ENCODE measurements at regions not wholly inside any gene's neighbourhood (a gene's known extent, or its start where the extent isn't known, plus 50 kb on each side); places are given as distances from the start of the nearest gene placed in this dataset.
"Not testable (repeated sequence)": the region's sequence is repeated elsewhere in the genome, so short reads cannot be mapped to it uniquely, and the experiment has no call there.

DNA sequence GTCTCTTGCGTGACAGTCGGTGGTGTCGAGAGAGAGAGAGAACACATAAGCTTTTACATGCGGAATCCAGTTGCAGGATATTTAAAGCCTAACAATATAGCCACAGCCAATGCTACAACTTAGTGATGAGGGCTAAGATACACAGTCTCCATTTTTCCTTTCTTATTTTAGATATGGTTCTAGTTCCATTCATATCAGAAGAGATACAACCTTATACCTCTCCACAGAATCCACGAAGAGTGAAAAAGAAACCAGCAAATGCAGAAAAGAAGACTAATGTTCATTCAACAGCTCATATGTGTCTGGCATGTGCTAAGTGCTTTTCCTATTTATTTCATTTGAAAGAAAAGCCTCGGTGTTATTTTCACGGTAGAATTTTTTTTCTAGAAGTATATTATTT, 249.0 kb upstream of the SLITRK1 start:
- no peaks in the 10 kb centered on the region for H3K36me3 Mint-ChIP-seq (ENCODE audit: insufficient read depth)
- ATAC-seq: no peak
- DNase-seq: no peak
- no peaks in the 10 kb centered on the region for H3K27me3 Mint-ChIP-seq (ENCODE audit: low read depth)
- H3K4me1 Mint-ChIP-seq (ENCODE audit: low read depth): peaks cover 6% of the 10 kb centered on the region
- no peak overlapping the region for H3K4me3 Mint-ChIP-seq
- H3K9me3 Mint-ChIP-seq: no peaks in the 10 kb centered on the region

DNA sequence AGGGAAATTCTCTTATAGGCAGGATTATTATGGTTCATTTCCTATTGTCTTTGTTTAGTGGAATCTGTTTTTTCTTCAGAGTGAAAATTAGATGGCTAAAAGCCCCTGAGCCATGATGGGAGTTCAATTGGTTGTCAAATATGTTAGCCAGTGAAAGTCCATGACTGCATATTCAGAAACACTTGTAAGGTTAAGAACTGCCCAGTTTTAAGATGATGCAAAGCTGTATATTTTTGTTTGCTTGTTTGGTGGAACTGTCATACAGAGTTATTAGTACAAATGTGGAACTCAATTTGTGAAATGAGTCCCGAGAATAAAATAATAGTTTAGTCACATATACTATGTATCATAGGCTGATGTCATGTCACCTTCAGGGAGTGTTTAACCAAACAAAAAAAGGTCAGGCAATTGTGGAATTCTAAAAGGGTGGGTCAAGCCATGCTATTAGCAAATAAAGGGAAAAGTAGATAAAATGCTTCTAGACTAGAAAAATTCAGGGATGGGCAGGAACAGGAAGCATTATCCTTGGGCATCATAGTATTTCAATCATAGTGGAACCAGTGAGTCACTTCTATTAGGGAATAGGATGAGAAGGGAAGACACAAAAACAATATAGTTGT, 248.3 kb upstream of the SLITRK1 start:
- no peak overlapping the region for H3K4me3 Mint-ChIP-seq
- H3K27me3 Mint-ChIP-seq (ENCODE audit: low read depth): no peaks in the 10 kb centered on the region
- no peaks in the 10 kb centered on the region for H3K9me3 Mint-ChIP-seq
- ATAC-seq: no peak
- H3K36me3 Mint-ChIP-seq (ENCODE audit: insufficient read depth): no peaks in the 10 kb centered on the region
- DNase-seq: no peak
- peaks cover 2% of the 10 kb centered on the region for H3K4me1 Mint-ChIP-seq (ENCODE audit: low read depth)

DNA sequence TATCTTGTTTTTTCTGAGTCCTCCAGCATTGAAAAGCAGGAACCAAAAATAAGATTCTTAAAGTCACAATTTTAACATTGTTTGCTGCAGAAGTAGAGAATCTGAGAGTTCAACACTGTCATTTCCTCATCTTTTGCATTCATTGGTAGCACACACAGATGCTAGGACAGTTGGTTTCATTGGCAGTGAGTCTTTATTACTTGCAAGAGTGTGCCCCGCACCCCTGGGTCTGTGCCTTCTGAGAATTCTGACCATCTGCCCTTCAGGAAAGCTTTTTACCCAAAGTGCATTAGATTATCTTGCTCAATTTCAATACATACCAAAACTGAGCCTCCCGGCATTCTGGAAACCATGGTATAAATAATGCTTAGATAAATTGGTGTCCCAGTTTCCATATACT, 247.7 kb upstream of the SLITRK1 start:
- no peaks in the 10 kb centered on the region for H3K36me3 Mint-ChIP-seq (ENCODE audit: insufficient read depth)
- peaks cover 2% of the 10 kb centered on the region for H3K4me1 Mint-ChIP-seq (ENCODE audit: low read depth)
- no peak overlapping the region for H3K4me3 Mint-ChIP-seq
- no peak for DNase-seq
- ATAC-seq: no peak
- no peaks in the 10 kb centered on the region for H3K27me3 Mint-ChIP-seq (ENCODE audit: low read depth)
- H3K9me3 Mint-ChIP-seq: no peaks in the 10 kb centered on the region

DNA sequence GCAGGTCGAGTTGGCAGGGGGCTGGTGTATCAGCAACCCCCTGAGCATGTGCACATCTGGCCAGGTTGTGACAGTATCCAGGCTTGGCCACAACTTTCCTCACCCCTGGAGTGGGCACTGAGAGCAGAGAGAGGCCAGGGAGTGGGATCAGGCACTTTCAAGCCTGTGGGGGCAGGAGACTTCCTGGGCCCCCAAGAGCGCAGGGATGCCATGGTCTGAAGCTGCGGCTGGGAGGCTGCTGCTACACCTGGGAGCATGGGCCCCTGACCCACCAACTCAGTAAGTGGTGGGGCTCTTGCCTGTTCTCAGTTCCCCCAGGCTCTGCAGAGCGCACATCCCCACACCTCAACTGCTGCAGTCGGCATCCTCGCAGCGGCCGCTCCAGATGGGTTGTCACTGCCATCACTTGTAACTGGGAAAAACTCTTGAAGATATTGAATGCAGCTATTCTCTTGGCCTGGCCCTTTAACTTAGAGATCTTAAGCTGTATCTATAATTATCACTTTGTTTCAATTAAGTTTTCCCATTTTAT, 245.4 kb upstream of the SLITRK1 start:
- H3K4me1 Mint-ChIP-seq (ENCODE audit: low read depth): peaks cover 2% of the 10 kb centered on the region
- ATAC-seq (no peak), DNase-seq (no peak)
- H3K36me3 Mint-ChIP-seq (ENCODE audit: insufficient read depth): no peaks in the 10 kb centered on the region
- no peaks in the 10 kb centered on the region for H3K9me3 Mint-ChIP-seq
- H3K27me3 Mint-ChIP-seq (ENCODE audit: low read depth): no peaks in the 10 kb centered on the region
- no peak overlapping the region for H3K4me3 Mint-ChIP-seq

DNA sequence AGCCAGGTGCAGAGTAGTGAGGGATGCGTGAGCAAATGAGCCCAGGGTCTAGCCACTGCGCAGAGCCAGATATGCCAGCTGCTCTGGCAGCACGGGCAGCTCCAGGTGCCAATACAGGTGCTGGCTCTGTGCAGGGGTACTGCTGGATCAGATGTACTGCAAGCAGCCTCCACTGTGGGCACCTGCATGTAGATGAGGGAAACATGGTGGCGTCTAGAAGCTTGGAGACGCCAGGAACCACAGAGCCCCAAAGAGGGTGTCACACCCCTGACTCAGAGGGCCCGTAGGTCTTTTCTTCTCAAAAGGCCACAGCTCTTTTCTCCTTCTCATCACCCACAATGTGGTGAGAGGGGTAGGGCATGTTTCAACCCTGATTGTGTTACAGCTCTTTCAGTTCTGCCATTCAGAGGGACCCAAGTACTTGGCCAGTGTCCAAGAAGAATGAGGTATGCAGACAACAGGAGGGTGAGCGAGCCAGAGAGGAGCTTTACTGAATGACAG, 244.4 kb upstream of the SLITRK1 start:
- Mint-ChIP-seq H3K4me1 (ENCODE audit: low read depth) (peaks cover 2% of the 10 kb centered on the region), H3K9me3 (no peaks in the 10 kb centered on the region), H3K27me3 (ENCODE audit: low read depth) (no peaks in the 10 kb centered on the region), H3K36me3 (ENCODE audit: insufficient read depth) (no peaks in the 10 kb centered on the region), H3K4me3 (no peak overlapping the region)
- no peak for DNase-seq
- peak; percentile 18 to 67 for ATAC-seq

DNA sequence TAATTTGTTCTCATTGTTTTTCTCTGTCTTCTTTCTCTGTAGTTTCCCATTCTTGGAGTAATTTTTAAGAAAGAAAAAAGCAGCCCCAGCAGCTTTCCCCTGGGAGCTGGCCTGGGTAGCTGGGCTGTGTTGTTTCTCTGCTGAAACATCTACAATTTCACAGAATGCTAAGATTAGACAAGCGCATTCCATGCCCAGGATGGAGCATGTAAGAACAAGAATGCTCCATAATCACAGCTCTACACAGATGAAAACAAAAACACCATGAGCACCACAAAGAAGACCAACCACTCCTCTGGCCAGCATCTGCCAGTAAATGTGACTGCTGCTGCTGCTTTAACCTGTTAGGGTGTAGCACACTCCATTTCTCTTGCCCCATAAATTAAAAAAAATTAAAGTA, 239.2 kb upstream of the SLITRK1 start:
- H3K4me3 Mint-ChIP-seq: no peak overlapping the region
- H3K36me3 Mint-ChIP-seq (ENCODE audit: insufficient read depth): no peaks in the 10 kb centered on the region
- no peaks in the 10 kb centered on the region for H3K27me3 Mint-ChIP-seq (ENCODE audit: low read depth)
- DNase-seq: no peak
- no peaks in the 10 kb centered on the region for H3K9me3 Mint-ChIP-seq
- H3K4me1 Mint-ChIP-seq (ENCODE audit: low read depth): no peaks in the 10 kb centered on the region
- no peak for ATAC-seq

DNA sequence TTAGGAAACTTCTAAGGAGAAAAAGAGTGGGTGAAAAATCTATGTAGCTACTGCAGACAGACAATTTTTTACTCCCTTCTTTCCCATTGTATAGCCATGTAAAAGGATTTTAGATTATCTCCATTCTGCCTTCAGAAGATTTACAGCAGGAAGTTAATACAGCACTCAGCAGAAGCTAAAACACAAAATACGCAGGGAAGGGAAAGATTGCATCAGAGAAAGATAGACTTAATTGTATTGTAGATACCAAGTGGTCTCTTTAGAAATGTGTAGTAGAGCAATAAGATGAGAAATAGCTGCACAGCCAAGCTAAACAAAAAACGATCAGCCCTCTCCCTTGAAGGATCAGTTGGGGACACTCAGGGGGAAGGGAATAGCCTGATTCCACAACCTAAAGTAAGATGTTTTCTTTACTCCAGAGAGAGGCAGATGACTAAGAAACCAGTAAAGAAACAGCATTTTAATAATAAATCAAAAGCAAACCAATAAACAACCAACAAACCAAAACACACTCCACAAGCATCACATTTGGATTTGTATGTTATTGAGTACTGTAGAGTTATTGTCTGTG, 236.7 kb upstream of the SLITRK1 start:
- no peaks in the 10 kb centered on the region for H3K27me3 Mint-ChIP-seq (ENCODE audit: low read depth)
- no peaks in the 10 kb centered on the region for H3K4me1 Mint-ChIP-seq (ENCODE audit: low read depth)
- no peak overlapping the region for H3K4me3 Mint-ChIP-seq
- no peak for ATAC-seq
- no peak for DNase-seq
- H3K36me3 Mint-ChIP-seq (ENCODE audit: insufficient read depth): no peaks in the 10 kb centered on the region
- H3K9me3 Mint-ChIP-seq: peaks cover 3% of the 10 kb centered on the region

DNA sequence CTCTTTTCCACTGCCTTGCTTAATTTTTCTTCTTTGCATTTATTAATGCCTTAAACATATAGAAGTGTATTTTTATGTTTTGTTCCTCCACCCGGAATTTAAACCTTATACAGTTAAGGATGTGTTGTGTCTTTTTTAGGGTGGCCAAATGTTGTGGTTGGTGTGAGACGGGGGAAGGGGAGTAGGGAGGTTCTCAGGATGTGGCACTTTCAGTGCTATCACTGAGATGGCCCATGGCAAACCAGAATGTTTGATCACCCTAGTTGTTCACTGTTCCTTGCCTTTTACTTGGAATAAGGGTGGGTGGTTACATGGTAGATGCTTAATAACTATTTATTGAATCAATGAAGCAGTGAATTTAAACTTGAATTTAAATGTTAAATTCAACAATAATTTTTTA, 216.0 kb upstream of the SLITRK1 start:
- no peaks in the 10 kb centered on the region for H3K27me3 Mint-ChIP-seq (ENCODE audit: low read depth)
- ATAC-seq (no peak), DNase-seq (no peak)
- H3K4me1 Mint-ChIP-seq (ENCODE audit: low read depth): no peaks in the 10 kb centered on the region
- no peaks in the 10 kb centered on the region for H3K9me3 Mint-ChIP-seq
- no peak overlapping the region for H3K4me3 Mint-ChIP-seq
- H3K36me3 Mint-ChIP-seq (ENCODE audit: insufficient read depth): no peaks in the 10 kb centered on the region

DNA sequence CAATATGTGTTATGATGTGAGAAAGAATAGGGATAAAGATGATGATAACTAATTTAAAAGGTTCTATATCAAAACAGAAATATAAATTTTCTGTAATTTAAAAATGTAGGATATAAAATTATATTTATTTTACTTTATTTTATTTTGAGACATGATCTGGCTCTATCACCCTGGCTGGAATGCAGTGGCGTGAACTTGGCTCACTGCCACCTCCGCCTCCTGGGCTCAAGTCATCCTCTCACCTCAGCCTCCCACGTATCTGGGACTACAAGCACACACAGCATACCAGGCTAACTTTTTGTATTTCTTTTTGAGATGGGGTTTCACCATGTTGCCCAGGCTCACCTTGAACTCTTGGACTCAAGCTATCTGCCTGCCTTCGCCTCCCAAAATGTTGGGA, 214.9 kb upstream of the SLITRK1 start:
- Mint-ChIP-seq H3K36me3 (ENCODE audit: insufficient read depth) (no peaks in the 10 kb centered on the region), H3K9me3 (no peaks in the 10 kb centered on the region), H3K4me3 (no peak overlapping the region), H3K4me1 (ENCODE audit: low read depth) (no peaks in the 10 kb centered on the region), H3K27me3 (ENCODE audit: low read depth) (no peaks in the 10 kb centered on the region)
- ATAC-seq: no peak
- no peak for DNase-seq

DNA sequence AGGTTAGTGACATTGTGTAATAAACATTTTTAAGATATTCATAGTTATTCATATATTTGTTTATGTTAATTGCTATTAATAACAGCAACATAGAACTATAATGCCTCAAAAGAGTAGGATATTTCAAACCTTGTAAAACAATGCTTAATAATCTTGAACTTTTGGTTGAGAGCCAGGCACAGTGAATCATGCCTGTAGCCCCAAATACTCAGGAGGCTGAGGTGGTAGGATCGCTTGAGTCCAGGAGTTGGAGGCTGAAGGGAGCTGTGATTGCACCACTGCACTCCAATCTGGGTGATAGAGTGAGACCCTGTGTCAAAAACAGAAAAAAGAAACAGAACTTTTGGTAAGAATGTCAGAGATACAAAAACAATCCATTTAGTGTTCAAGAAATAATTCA, 213.9 kb upstream of the SLITRK1 start:
- DNase-seq (no peak), ATAC-seq (no peak)
- Mint-ChIP-seq H3K4me3 (no peak overlapping the region), H3K9me3 (no peaks in the 10 kb centered on the region), H3K27me3 (ENCODE audit: low read depth) (no peaks in the 10 kb centered on the region), H3K4me1 (ENCODE audit: low read depth) (no peaks in the 10 kb centered on the region), H3K36me3 (ENCODE audit: insufficient read depth) (no peaks in the 10 kb centered on the region)

DNA sequence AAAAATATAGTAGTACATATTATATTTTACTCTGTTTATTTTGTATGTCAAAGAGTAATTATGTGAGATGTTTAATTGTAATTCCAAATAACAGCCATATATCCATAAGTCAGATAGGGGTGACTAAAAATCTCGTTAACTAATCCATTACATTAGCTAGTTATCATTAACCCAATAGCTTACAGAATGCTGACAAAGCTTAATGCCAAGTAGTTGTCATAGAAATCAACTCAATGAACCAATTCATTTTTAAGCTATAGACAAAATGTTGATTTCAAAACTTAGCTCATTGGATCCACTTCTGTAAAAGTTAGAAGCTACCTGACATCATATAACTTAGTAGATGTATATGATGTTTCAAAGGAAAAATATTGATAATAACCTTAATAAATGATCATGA, 206.7 kb upstream of the SLITRK1 start:
- no peak for ATAC-seq
- Mint-ChIP-seq H3K4me1 (ENCODE audit: low read depth) (no peaks in the 10 kb centered on the region), H3K27me3 (ENCODE audit: low read depth) (no peaks in the 10 kb centered on the region), H3K36me3 (ENCODE audit: insufficient read depth) (no peaks in the 10 kb centered on the region), H3K4me3 (no peak overlapping the region), H3K9me3 (peaks cover 3% of the 10 kb centered on the region)
- DNase-seq: no peak

DNA sequence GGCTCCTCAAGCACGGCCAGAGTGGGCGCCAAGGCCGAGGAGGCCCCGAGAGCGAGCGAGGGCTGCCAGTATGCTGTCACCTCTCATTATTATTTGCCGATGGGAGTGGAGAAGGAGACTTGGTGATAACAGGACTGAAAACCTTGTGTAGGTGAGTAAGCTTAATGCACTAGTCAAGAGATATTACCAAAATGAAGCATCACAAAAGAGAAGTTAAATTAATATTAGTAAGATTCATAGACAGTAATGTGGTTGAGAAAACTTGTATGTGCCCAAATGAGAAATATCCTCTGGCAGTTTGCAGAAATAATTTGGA, 204.5 kb upstream of the SLITRK1 start:
- no peaks in the 10 kb centered on the region for H3K27me3 Mint-ChIP-seq (ENCODE audit: low read depth)

DNA sequence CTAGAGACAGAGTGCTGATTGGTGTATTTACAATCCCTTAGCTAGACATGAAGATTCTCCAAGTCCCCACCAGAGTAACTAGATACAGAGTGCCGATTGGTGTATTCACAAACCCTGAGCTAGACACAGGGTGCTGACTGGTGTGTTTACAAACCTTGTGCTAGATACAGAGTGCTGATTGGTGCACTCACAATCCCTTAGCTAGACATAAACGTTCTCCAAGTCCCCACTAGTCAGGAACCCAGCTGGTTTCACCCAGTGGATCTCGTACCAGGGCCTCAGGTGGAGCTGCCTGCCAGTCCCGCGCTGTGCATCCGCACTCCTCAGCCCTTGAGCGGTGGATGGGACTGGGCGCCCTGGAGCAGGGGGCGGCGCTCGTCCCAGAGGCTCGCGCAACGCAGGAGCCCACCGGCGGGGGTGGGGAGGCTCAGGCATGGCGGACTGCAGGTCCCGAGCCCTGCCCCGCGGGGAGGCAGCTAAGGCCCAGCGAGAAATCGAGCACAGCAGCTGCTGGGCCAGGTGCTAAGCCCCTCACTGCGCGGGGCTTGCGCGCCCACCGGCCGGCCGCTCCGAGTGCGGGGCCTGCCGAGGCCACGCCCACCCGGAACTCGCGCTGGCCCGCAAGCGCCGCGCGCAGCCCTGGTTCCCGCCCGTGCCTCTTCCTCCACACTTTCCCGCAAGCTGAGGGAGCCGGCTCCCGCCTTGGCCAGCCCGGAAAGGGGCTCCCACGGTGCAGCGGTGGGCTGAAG, 204.0 kb upstream of the SLITRK1 start:
- H3K27me3 Mint-ChIP-seq (ENCODE audit: low read depth); H3K9me3 Mint-ChIP-seq; DNase-seq; H3K36me3 Mint-ChIP-seq (ENCODE audit: insufficient read depth); H3K4me3 Mint-ChIP-seq; H3K4me1 Mint-ChIP-seq (ENCODE audit: low read depth): not testable (repeated sequence)
- peak; percentile 38 to 40 for ATAC-seq

More for the DNA sequence above, 204.5 kb upstream of the SLITRK1 start:
- H3K36me3 Mint-ChIP-seq (ENCODE audit: insufficient read depth): no peaks in the 10 kb centered on the region
- H3K4me1 Mint-ChIP-seq (ENCODE audit: low read depth): no peaks in the 10 kb centered on the region
- peaks cover 3% of the 10 kb centered on the region for H3K9me3 Mint-ChIP-seq
- no peak for DNase-seq
- no peak overlapping the region for H3K4me3 Mint-ChIP-seq
- ATAC-seq: no peak

DNA sequence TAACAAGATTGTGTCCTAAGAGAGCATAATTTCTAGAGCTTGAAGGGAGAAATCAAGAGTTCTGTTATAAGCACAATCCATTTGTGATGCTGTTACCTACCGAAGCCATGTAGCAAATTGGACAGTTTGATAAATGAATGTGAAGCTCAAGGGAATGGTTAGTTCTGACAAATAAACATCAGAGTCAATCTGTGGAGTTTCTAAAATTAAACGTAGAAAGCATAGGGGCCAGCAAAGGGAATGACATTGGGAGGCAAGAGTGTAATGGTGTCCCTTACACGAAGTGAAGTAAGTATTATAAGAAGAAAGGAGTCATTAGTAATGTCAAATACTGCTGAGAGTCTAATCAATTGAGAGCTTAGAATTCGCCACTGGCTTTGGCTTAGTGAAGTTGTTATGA, 200.2 kb upstream of the SLITRK1 start:
- ATAC-seq (no peak), DNase-seq (no peak)
- H3K4me1 Mint-ChIP-seq (ENCODE audit: low read depth): no peaks in the 10 kb centered on the region
- H3K4me3 Mint-ChIP-seq: no peak overlapping the region
- no peaks in the 10 kb centered on the region for H3K36me3 Mint-ChIP-seq (ENCODE audit: insufficient read depth)
- H3K27me3 Mint-ChIP-seq (ENCODE audit: low read depth): no peaks in the 10 kb centered on the region
- H3K9me3 Mint-ChIP-seq: peaks cover under 1% of the 10 kb centered on the region

Measured in activated T-cell treated with anti-CD3 and anti-CD28 coated beads, Interleukin-2, amount 50 U/mL, for 4 hours (primary cell).